ENCODE measurements at regions not wholly inside any gene's neighbourhood (a gene's known extent, or its start where the extent isn't known, plus 50 kb on each side); places are given as distances from the start of the nearest gene placed in this dataset.

DNA sequence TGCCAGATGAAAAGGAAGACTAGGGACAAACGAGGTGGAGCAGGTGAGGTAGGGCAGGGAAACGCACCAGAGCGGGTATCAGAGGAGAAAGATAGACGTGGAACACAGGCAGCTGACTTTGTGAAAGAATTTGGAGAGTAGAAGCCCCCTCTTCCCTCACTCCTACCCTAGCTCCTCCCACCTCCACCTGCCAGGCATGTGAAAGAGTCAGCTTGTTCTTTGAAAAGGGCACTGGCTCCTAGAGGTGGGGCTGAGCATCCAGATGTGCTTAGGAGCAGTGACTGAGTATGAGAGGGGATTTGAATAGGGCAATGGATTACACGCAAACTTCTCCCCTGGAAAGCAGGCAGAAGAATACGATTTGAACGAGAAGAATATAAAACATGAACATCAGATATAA lies 174.2 kb upstream of the INHBA start:
- no peak for TF ChIP-seq CTCF (IDR thresholded peaks at IDR 0.05)
- TF ChIP-seq POLR2A (IDR thresholded peaks at IDR 0.05), result no peak
- TF ChIP-seq POLR2AphosphoS5 (IDR thresholded peaks at IDR 0.05), result no peak

Measured in gastroesophageal sphincter (tissue), 3 donors.